ENCODE measurements at regions not wholly inside any gene's neighbourhood (a gene's known extent, or its start where the extent isn't known, plus 50 kb on each side); places are given as distances from the start of the nearest gene placed in this dataset.

- Histone ChIP-seq H3K27ac (no peak overlapping the region), H3K9me2 (replicated peaks; ENCODE audit: insufficient read depth) (no peaks in the 10 kb centered on the region), H2AFZ (no peak overlapping the region), H3K4me1 (ENCODE audit: insufficient read depth) (peaks cover 39% of the 10 kb centered on the region), H3K4me3 (no peak overlapping the region), H3K36me3 (replicated peaks; ENCODE audit: insufficient read depth, low read depth) (no peaks in the 10 kb centered on the region), H3K27me3 (no peaks in the 10 kb centered on the region), H4K20me1 (ENCODE audit: insufficient read depth, poor library complexity, severe bottlenecking) (no peaks in the 10 kb centered on the region), H3K9me3 (ENCODE audit: low read depth) (no peaks in the 10 kb centered on the region), H3K4me2 (no peak overlapping the region), H3K79me2 (no peaks in the 10 kb centered on the region)
- DNase-seq (ENCODE audit: low spot score) = no peak
- WGBS (ENCODE audit: low lambda C conversion rate, missing lambda C conversion rate) = 90% methylated on average over 2 of the region's 2 CpGs
- no peak for TF ChIP-seq EZH2 (IDR thresholded peaks at IDR 0.05; ENCODE audit: borderline replicate concordance)
- TF ChIP-seq CTCF (IDR thresholded peaks at IDR 0.05; ENCODE audit: poor library complexity) = no peak
- TF ChIP-seq EZH2phosphoT487 (IDR thresholded peaks at IDR 0.05; ENCODE audit: low read depth, severe bottlenecking, unreplicated experiment) = no peak
These were observed 229.0 kb upstream of the HES1 start for GRCh38 chr3:193906849-193907410.

GRCh38 chr3:193908181-193908744 lies 227.7 kb upstream of the HES1 start:
- H2AFZ ChIP-seq = no peak overlapping the region
- H3K4me2 ChIP-seq = no peak overlapping the region
- H3K4me1 ChIP-seq (ENCODE audit: insufficient read depth) = peaks cover 46% of the 10 kb centered on the region
- no peaks in the 10 kb centered on the region for H3K27me3 ChIP-seq
- H3K79me2 ChIP-seq = no peaks in the 10 kb centered on the region
- H3K9me2 ChIP-seq (replicated peaks; ENCODE audit: insufficient read depth) = no peaks in the 10 kb centered on the region
- no peak for DNase-seq (ENCODE audit: low spot score)
- H3K36me3 ChIP-seq (replicated peaks; ENCODE audit: insufficient read depth, low read depth) = no peaks in the 10 kb centered on the region
- H3K27ac ChIP-seq = no peak overlapping the region
- 96% methylated on average over 1 of the region's 1 CpG for WGBS (ENCODE audit: low lambda C conversion rate, missing lambda C conversion rate)
- H3K9me3 ChIP-seq (ENCODE audit: low read depth) = no peaks in the 10 kb centered on the region
- TF ChIP-seq EZH2 (IDR thresholded peaks at IDR 0.05; ENCODE audit: borderline replicate concordance) (no peak), CTCF (IDR thresholded peaks at IDR 0.05; ENCODE audit: poor library complexity) (no peak), EZH2phosphoT487 (IDR thresholded peaks at IDR 0.05; ENCODE audit: low read depth, severe bottlenecking, unreplicated experiment) (no peak)
- no peaks in the 10 kb centered on the region for H4K20me1 ChIP-seq (ENCODE audit: insufficient read depth, poor library complexity, severe bottlenecking)
- no peak overlapping the region for H3K4me3 ChIP-seq

GRCh38 chr3:193909387-193909786 lies 226.6 kb upstream of the HES1 start:
- Histone ChIP-seq H3K9me3 (ENCODE audit: low read depth) (no peaks in the 10 kb centered on the region), H3K79me2 (no peaks in the 10 kb centered on the region), H3K4me3 (no peak overlapping the region), H3K36me3 (replicated peaks; ENCODE audit: insufficient read depth, low read depth) (no peaks in the 10 kb centered on the region), H3K27ac (peak overlapping the region; percentile 74), H3K27me3 (no peaks in the 10 kb centered on the region), H2AFZ (no peak overlapping the region), H3K9me2 (replicated peaks; ENCODE audit: insufficient read depth) (no peaks in the 10 kb centered on the region), H4K20me1 (ENCODE audit: insufficient read depth, poor library complexity, severe bottlenecking) (no peaks in the 10 kb centered on the region), H3K4me1 (ENCODE audit: insufficient read depth) (peaks cover 53% of the 10 kb centered on the region), H3K4me2 (no peak overlapping the region)
- no peak for TF ChIP-seq EZH2phosphoT487 (IDR thresholded peaks at IDR 0.05; ENCODE audit: low read depth, severe bottlenecking, unreplicated experiment)
- TF ChIP-seq CTCF (IDR thresholded peaks at IDR 0.05; ENCODE audit: poor library complexity) = no peak
- TF ChIP-seq EZH2 (IDR thresholded peaks at IDR 0.05; ENCODE audit: borderline replicate concordance) = no peak
- WGBS (ENCODE audit: low lambda C conversion rate, missing lambda C conversion rate) = 57% methylated on average over 2 of the region's 2 CpGs
- DNase-seq (ENCODE audit: low spot score) = no peak

Measured in hepatocyte (in vitro differentiated cells).